HG02763 (cell line): ENCODE measurements at regions not wholly inside any gene's neighbourhood (a gene's known extent, or its start where the extent isn't known, plus 50 kb on each side); places are given as distances from the start of the nearest gene placed in this dataset.
"Not testable (repeated sequence)": the region's sequence is repeated elsewhere in the genome, so short reads cannot be mapped to it uniquely, and the experiment has no call there.

Experiments used
- ATAC-seq: cut with Tn5 transposase; IDR thresholded peaks from one replicate; pipeline ENCODE4 v1.9.1; 2021; ENCODE audit warnings: mild to moderate bottlenecking, moderate library complexity; ENCODE audit not compliant: unreplicated experiment

DNA sequence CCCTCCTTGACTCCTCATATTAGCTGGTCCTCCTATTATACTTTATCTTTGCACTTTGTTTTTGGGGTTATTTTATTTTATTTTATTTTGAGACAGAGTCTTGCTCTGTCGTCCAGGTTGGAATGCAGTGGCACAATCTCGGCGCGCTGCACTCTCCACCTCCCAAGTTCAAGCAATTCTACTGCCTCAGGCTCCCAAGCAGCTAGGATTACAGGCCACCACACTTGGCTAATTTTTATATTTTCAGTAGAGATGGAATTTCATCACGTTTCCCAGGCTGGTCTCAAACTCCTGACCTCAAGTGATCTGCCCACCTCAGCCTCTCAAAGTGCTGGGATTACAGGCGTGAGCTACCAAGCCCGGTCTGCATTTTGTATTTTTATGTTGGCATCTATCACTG is 126.7 kb downstream of the FOXB1 start:
- no peak for ATAC-seq

- ATAC-seq: no peak
Observed at GRCh38 chr15:60134609-60135008, 130.5 kb downstream of the FOXB1 start.

- ATAC-seq: no peak
Observed at GRCh38 chr15:60135961-60136360, 131.8 kb downstream of the FOXB1 start.

- no peak for ATAC-seq
Observed at GRCh38 chr15:60137711-60138396, 133.7 kb downstream of the FOXB1 start.

- no peak for ATAC-seq
Observed at GRCh38 chr15:60138397-60138968, 134.4 kb downstream of the FOXB1 start.

DNA sequence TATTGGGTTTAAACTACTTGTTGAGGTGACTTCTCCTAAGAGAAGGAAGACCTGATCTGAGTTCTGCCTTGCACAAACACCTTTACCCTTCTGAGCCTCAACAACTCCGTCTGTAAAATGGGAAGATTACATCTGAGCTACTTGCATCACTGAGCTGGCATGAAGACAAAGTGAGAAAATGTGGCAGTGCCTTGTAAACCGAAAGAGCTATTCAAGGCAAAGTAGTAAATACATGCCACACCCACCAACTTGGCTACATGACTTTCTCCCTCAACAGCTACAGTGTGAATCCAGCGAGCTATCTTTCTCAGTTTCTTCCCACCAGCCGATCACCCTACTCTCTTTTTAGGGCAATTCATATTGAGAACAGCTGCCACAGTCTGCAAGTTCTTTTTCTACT is 148.3 kb downstream of the FOXB1 start:
- no peak for ATAC-seq

DNA sequence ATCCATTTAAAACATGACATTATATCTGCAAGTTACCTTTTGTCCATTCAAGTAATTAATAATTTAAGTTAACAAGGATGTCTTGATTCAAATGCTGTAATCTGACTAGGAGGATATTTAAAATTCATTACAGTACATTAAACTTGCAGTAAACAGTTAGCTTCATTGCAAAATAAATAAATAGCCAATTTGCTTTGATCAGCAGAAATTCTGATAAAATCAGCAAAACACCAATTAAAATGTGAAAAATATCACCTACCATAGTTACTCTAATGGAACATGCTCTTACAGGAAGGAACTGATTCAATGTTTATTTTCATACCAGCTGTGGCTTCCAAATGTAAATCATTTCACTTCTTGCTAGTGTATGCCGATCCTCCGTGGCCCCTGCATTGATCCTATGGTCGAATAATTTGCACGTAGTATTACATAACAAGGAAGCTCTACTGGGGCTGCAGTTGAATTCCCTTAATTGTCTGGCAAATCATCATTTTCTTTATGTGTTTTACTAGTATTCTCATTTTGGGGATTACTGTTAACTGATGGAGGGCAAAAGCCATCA is 150.7 kb downstream of the FOXB1 start:
- no peak for ATAC-seq

DNA sequence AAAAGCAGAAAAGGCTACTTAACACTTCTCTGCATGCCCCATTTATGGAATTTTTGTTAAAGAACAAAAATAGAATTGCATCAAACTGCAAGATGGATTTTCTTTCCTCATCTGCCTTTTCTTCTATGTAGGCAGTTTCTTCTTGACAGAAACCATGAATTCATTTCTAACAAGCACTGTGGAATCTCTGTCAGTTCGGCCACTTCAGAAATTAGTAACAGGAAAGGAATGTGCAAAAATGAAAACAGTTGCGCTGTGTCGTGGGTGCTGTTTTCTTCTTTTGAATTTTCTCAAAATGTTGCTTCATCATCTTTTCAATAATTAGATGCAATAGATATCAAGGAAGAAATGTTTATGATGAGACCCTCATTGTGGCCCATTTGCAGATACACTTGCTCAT is 151.6 kb downstream of the FOXB1 start:
- ATAC-seq: no peak

GRCh38 chr15:60160909-60161308 is 156.8 kb downstream of the FOXB1 start:
- no peak for ATAC-seq

GRCh38 chr15:60161704-60162103 is 157.6 kb downstream of the FOXB1 start:
- ATAC-seq: no peak

- no peak for ATAC-seq
Observed at GRCh38 chr15:60162251-60162967, 158.3 kb downstream of the FOXB1 start.

DNA sequence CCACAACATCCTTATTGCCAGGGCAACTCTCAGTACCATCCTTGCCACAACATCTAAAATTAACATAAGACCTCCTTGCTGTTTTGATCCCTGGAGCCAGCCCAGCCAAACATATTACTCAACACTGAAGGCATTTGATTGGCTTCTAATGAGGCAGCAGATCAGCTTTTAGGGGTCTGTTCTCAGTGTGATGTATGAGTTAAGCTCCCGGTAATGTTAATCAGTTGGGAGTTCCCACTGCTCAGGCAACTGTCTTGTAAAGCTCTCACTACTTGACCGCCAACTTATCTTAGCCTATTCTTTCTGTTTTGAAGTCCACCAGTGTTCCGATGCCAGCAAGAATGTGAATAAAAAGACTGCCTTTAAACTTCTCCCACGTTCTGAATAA is 158.9 kb downstream of the FOXB1 start:
- no peak for ATAC-seq

DNA sequence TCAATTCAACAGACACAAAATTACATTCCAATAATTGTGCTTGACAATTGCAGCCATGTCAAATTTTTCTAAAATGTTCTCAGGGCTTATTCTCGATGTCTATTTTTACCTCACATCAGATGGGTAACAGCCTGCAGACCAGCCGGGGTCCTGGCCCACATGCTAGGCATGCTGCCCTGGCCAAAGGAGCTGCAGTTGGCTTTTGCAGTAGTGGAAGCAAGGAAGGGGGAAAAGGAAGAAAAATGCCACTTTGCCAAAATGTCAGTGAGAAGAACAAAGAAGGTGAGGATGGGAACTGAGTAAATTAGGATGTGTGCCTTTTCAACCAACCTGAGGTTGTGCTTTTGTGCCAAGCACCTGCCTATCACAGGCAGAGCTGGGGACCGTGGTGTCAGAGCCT is 161.0 kb downstream of the FOXB1 start:
- ATAC-seq: no peak

DNA sequence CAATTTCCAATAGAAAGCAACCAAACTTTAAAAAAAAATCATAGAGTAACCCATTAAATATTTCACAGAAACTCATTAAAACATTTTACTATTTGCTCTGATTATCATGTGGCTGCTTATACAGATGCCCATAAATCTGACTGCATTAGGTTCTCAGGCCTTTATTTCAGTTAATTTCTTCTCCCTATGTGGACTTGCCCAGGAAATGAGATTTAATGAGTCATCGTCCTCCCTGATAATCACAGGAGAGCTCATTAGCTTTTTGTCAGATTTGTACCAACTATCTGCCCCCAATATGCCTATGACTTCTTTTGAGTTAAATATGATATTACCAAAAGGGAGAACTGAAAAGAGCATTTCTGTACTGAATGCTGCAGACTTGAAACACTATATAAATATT is 168.0 kb downstream of the FOXB1 start:
- no peak for ATAC-seq

GRCh38 chr15:60179786-60180391 is 175.8 kb downstream of the FOXB1 start:
- ATAC-seq: no peak

DNA sequence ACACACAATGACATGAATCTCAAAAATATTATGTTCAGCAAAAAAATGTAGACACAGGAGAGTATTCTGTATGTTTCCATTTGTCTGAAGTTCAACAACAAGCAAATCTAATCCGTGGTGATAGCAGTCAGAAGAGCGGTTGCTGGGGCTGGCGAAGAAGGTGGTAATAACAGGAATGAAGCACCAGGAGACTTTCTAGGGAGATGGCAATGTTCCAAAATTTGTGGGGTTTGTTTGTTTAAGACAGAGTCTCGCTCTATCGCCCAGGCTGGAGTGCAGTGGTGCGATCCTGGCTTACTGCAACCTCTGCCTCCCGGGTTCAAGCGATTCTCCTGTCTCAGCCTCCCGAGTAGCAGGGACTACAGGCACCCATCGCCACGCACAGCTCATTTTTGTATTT is 177.8 kb downstream of the FOXB1 start:
- ATAC-seq: not testable (repeated sequence)

- ATAC-seq: no peak
Observed at GRCh38 chr15:60183366-60183765, 179.3 kb downstream of the FOXB1 start.

GRCh38 chr15:60184579-60184978 is 180.5 kb downstream of the FOXB1 start:
- ATAC-seq: no peak

DNA sequence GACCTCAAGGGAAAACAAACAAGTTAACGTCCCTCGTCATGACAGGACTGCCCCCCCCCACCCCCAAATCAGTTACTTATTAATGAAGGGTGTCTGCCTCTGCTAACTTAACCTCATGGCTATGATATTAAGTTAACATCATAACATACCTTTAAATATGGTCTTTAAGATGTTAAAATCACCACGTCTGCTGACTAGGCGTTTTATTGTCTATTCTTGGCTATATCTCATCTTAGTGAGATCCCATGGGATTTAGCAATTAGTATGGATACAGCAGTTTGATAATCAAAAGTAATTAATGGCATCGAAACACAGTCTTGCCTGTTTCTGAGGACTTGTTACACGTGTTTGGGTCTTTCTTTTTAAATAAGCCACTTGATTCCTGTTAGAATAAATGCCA is 186.9 kb downstream of the FOXB1 start:
- no peak for ATAC-seq

GRCh38 chr15:60191821-60192220 is 187.7 kb downstream of the FOXB1 start:
- no peak for ATAC-seq

DNA sequence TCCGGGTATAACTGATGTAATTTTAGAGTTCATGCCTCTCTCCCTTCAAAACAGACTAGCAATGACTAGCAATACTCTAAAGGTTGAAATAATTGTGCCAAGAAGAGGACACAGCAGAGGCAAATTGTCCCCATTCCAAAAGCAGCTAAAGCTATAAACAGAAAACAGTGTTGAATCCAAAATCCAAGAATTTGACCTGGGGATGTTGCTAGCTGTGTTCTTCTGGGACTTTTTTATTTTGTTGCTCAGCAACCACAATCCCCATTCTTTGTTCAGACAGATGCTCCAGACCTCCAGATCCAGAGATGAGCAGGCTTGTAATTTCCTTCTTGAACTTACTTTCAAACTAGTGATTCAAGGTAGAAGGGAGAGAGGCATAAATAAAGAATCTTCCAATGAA is 191.5 kb downstream of the FOXB1 start:
- no peak for ATAC-seq
